ENCODE measurements at regions not wholly inside any gene's neighbourhood (a gene's known extent, or its start where the extent isn't known, plus 50 kb on each side); places are given as distances from the start of the nearest gene placed in this dataset.

GRCh38 chr5:38099205-38100168 is 158.9 kb upstream of the EGFLAM start:
- no peak for DNase-seq (ENCODE audit: low read depth)

GRCh38 chr5:38094889-38095288 is 163.5 kb upstream of the EGFLAM start:
- no peak for DNase-seq (ENCODE audit: low read depth)

GRCh38 chr5:38093855-38094254 is 164.5 kb upstream of the EGFLAM start:
- no peak for DNase-seq (ENCODE audit: low read depth)

- no peak for DNase-seq (ENCODE audit: low read depth)
Observed at GRCh38 chr5:38086777-38087176, 171.6 kb upstream of the EGFLAM start.

GRCh38 chr5:38079620-38080402 is 178.5 kb upstream of the EGFLAM start:
- no peak for DNase-seq (ENCODE audit: low read depth)

GRCh38 chr5:38078161-38078560 is 180.2 kb upstream of the EGFLAM start:
- no peak for DNase-seq (ENCODE audit: low read depth)

- no peak for DNase-seq (ENCODE audit: low read depth)
Observed at GRCh38 chr5:38077652-38078051, 180.7 kb upstream of the EGFLAM start.

GRCh38 chr5:38071831-38072694 is 186.3 kb upstream of the EGFLAM start:
- DNase-seq (ENCODE audit: low read depth), result no peak

GRCh38 chr5:38070304-38070950 is 187.9 kb upstream of the EGFLAM start:
- DNase-seq (ENCODE audit: low read depth), result no peak

GRCh38 chr5:38069360-38069759 is 189.0 kb upstream of the EGFLAM start:
- no peak for DNase-seq (ENCODE audit: low read depth)

GRCh38 chr5:38060354-38060753 is 198.0 kb upstream of the EGFLAM start:
- DNase-seq (ENCODE audit: low read depth), result no peak

GRCh38 chr5:38059876-38060275 is 198.5 kb upstream of the EGFLAM start:
- DNase-seq (ENCODE audit: low read depth), result no peak

GRCh38 chr5:38051711-38052511 is 206.4 kb upstream of the EGFLAM start:
- no peak for DNase-seq (ENCODE audit: low read depth)

GRCh38 chr5:38048400-38048799 is 208.6 kb upstream of the GDNF start:
- no peak for DNase-seq (ENCODE audit: low read depth)

- DNase-seq (ENCODE audit: low read depth), result no peak
Observed at GRCh38 chr5:38046103-38046502, 206.3 kb upstream of the GDNF start.

- no peak for DNase-seq (ENCODE audit: low read depth)
Observed at GRCh38 chr5:38045446-38045845, 205.6 kb upstream of the GDNF start.

GRCh38 chr5:38039826-38040225 is 200.0 kb upstream of the GDNF start:
- no peak for DNase-seq (ENCODE audit: low read depth)

- DNase-seq (ENCODE audit: low read depth), result no peak
Observed at GRCh38 chr5:38039091-38039490, 199.2 kb upstream of the GDNF start.

- no peak for DNase-seq (ENCODE audit: low read depth)
Observed at GRCh38 chr5:38036765-38037164, 196.9 kb upstream of the GDNF start.

- no peak for DNase-seq (ENCODE audit: low read depth)
Observed at GRCh38 chr5:38032149-38032548, 192.3 kb upstream of the GDNF start.

- DNase-seq (ENCODE audit: low read depth), result no peak
Observed at GRCh38 chr5:38031304-38031703, 191.5 kb upstream of the GDNF start.
